GM12874 (cell line): ENCODE measurements at regions not wholly inside any gene's neighbourhood (a gene's known extent, or its start where the extent isn't known, plus 50 kb on each side); places are given as distances from the start of the nearest gene placed in this dataset.
A peak's percentile ranks its signal among the peaks of the same experiment; 100 is the strongest.

Experiments used
- TF ChIP-seq, protein P1 (sequence below): IDR thresholded peaks from 2 replicates; pipeline ENCODE4 v1.5.1; 2011; ENCODE audit warnings: low read depth, mild to moderate bottlenecking, control low read depth, low read length, moderate library complexity; ENCODE audit not compliant: insufficient read depth

DNA sequence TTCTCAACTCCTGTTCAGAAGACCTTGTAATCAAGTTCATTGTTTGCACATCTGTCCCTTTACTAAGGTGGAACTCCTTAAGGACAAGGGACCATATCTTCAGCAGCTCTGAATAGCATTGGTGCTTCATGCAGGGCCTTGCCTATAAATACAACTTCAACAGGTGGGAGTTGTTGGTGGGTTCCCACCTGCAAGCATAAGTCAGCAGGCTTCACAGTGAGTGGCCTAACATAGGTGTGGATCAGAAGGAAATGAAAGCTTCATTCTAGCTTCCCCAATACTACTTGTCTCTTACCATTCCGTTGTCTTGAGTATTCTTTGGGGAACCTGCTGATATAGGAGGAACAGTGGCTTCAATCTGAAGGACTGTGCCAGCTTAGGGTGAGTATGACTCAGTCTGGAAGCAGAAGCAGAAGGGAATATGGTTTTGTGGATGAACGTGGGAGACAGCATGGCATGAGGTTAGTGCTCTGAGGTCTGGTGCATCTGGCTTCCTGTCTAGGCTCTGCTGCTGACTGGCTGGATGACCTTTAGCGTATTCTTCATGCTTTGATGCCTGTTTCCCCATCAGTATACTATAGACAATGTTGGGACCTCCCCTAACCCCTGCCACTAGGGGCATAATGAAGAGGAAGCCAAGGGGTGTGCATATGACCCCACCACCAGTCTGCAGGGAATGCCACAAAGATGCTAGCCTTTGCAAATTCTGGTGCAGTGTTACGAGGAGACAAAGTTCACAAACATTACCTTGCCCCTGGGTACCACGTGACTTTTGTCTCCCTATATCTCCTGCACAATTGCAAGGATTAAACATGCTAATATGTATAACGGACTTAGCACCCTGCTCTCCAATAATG lies 192.3 kb downstream of the PALM2AKAP2 start:
- TF ChIP-seq, protein P1, sequence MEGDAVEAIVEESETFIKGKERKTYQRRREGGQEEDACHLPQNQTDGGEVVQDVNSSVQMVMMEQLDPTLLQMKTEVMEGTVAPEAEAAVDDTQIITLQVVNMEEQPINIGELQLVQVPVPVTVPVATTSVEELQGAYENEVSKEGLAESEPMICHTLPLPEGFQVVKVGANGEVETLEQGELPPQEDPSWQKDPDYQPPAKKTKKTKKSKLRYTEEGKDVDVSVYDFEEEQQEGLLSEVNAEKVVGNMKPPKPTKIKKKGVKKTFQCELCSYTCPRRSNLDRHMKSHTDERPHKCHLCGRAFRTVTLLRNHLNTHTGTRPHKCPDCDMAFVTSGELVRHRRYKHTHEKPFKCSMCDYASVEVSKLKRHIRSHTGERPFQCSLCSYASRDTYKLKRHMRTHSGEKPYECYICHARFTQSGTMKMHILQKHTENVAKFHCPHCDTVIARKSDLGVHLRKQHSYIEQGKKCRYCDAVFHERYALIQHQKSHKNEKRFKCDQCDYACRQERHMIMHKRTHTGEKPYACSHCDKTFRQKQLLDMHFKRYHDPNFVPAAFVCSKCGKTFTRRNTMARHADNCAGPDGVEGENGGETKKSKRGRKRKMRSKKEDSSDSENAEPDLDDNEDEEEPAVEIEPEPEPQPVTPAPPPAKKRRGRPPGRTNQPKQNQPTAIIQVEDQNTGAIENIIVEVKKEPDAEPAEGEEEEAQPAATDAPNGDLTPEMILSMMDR, result peak; percentile 60

DNA sequence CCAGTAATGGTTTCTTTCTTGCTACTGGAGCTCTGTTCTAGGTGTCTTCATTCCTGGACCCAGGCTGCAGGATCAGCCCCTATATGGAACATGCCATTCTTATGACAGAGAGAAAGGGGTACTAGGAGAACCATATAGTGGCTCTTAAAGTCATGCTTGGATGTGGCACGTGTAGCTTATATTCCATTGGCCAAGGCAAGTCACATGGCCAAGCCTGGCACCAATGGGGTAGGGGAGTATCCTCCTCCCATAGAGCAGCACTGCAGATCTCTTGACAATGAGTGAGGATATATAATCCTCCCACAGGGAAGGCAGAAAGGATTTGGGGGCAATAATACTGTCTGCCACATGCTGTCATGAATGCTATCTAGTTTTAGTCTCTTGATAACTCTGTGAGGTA lies 193.3 kb downstream of the PALM2AKAP2 start:
- TF ChIP-seq, protein P1, result no peak

DNA sequence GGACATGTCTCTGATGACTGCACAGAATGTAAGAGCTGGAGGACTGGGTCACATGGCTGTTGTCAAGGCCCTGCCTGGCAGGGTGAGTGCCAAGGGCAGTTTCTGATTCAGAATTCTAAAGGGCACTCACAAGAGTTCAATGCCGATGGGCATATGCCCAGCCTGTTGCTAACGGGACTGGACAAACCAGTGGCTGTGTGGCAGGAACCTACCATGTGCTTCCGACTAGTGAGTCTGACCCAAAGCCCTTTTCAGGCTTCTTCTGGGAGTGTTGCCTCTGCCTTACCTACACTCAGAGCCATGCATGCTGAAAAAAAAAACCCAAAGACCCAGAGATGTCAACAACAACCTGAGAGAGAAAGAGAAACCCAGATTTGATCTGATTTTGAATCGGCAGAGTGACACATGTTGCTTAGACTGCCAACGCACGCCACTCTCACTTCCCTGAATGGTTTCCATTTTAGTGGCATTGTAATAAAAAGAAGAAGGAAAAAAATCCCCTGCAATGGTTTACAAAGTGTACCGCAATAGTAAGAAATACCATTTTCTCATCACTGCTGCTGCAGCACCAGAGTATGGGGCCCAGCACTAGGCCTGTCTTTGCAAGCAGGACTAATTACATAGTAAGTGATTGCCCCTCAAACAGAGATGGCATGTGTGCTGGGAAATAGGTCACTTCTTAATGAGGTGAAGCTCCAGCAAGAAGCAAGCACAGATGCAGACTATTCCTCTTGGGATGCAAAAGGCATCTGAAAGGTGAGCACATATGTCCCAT lies 194.3 kb downstream of the PALM2AKAP2 start:
- TF ChIP-seq, protein P1, result no peak

DNA sequence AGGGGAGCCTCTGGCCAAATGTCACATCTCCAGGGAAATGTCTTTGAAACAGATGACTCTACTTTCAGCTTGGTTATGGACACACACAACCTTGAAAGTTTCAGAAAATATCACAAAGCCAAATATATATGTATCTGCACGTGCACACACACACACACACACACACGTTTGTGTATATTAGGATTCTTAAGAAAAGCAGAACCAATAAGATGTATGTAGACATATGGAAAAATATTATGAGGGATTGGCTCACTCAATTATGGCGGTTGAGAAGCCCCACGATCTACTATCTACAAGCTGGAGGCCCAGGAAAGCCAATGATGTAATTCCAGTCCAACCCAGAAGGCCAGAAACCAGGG lies 194.9 kb downstream of the PALM2AKAP2 start:
- TF ChIP-seq, protein P1, result no peak

DNA sequence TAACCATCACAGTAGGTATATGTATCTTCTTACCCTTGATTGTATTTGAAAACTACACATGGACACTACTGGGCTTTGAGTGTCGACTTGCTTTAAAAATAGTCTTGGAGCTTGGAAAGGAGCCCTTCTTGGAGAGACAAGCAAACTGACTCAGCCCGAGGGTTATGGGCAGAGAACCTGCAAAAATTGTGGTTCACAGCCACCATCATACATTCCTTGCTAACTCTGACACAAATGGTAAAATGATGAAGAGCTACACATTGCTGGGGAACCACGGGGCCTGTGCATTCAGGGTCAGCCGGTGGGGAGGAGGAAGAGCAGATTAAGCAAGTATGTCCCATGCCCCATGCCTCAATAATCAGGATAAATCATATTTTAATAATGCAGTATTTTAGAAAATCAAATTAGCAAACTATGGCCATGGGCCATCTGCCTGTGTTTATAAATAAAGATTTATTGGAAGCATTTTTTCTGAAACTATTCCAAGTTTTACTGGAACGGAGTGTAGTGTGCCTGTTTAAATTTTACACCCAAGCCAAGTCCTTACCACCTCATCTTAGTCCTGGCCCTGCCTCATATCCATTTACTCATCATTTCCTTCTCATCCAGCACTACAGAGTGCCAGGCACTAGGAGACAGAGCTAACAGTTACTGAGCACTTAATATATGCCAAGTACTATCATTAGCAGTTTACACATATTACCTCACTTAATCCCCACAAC lies 195.7 kb downstream of the PALM2AKAP2 start:
- TF ChIP-seq, protein P1, result no peak

DNA sequence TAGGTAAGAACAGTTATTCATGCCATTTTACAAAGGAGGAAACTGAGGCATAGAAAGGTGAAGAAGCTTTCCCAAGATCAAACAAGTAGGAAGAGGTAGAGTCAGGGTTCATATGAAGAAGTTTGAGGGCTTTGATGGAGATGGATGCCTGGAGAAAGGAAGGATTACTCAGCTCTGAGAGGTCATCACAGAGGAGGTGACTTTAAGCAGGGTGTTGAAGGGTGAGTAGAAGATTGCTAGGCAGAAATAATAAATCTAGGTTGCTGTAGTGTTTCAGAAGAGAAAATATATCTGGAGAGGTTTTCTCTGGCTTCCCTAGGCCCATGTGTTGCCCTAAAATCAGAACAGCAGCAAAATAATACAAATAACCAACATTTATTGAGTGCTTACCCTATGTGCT lies 196.3 kb downstream of the PALM2AKAP2 start:
- TF ChIP-seq, protein P1, result no peak

DNA sequence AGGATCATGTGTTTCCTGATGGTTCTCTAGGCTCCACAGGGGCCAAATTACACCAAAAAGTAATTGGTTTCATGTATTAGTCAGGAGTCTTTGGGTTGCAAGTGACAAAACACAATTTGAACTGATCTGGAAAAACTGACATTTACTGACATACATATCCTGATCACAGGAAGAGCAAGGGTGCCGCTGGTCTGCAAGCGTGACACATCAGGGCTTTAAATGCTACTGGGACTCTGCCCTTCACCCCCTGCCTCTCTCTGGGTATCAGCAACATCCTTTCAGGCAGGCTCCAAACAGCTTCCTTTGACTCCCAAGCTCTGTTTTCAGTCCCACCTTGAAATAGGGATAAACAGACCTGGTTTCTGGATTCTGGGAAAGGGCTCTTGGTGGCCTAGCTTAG lies 197.5 kb downstream of the PALM2AKAP2 start:
- TF ChIP-seq, protein P1, result no peak
